Peyer's patch (tissue), 4 donors: ENCODE measurements at regions not wholly inside any gene's neighbourhood (a gene's known extent, or its start where the extent isn't known, plus 50 kb on each side); places are given as distances from the start of the nearest gene placed in this dataset.

Experiments used
- CTCF ChIP-seq, 6 experiments: fragments of 450-650 bp in 4 of 6; fragments of 200-600 bp in 2 of 6; sonication (generic) in 1 of 6; IDR thresholded peaks; one replicate each; pipeline ENCODE4 v1.5.1; 2017 to 2019; ENCODE audit warnings: antibody characterized with exemption in 6 of 6, mild to moderate bottlenecking in 3 of 6, moderate library complexity in 1 of 6
- POLR2A ChIP-seq, 2 donors: fragments of 450-650 bp; IDR thresholded peaks; one replicate each; pipeline ENCODE4 v1.5.1; 2017; ENCODE audit warnings: antibody characterized with exemption in 2 of 2, mild to moderate bottlenecking in 2 of 2, moderate library complexity in 2 of 2

- TF ChIP-seq CTCF (IDR thresholded peaks at IDR 0.05): no peak
- no peak for TF ChIP-seq POLR2A (IDR thresholded peaks at IDR 0.05)
Observed at GRCh38 chrX:106220177-106220576, 52.1 kb downstream of the PWWP3B start.
